GM10248 (cell line): ENCODE measurements at regions not wholly inside any gene's neighbourhood (a gene's known extent, or its start where the extent isn't known, plus 50 kb on each side); places are given as distances from the start of the nearest gene placed in this dataset.

Source experiments
- CTCF ChIA-PET: fragments of 300-600 bp; sonication (Branson Sonifier 250); formaldehyde crosslinking; extraction: SDS; loops from one replicate; lab custom pipeline; 2021; ENCODE audit warnings: antibody characterized with exemption; lab: Yijun Ruan, JAX
- POLR2A ChIA-PET: fragments of 350-650 bp; sonication (Branson Sonifier 250); formaldehyde crosslinking; extraction: SDS; loops from one replicate; lab custom pipeline; 2020; ENCODE audit warnings: antibody characterized with exemption; lab: Yijun Ruan, JAX
- DNase-seq: peaks from one replicate; pipeline ENCODE4 v3.0.0; 2012; ENCODE audit errors: extremely low spot score
- CTCF ChIP-seq: IDR thresholded peaks from 2 replicates; pipeline ENCODE4 v1.5.1; 2012; ENCODE audit warnings: mild to moderate bottlenecking, low read depth; ENCODE audit errors: extremely low read depth, missing control alignments, control extremely low read depth

GRCh38 chr22:48785792-48786678 lies 1041.6 kb downstream of the BRD1 start:
- ChIA-PET CTCF (no interaction called here), POLR2A (no interaction called here)
- DNase-seq, result peak; percentile 13
- TF ChIP-seq CTCF, result no peak

GRCh38 chr22:48784701-48785503 lies 1042.8 kb downstream of the BRD1 start:
- DNase-seq, result no peak
- TF ChIP-seq CTCF, result no peak
- ChIA-PET CTCF (no interaction called here), POLR2A (no interaction called here)

GRCh38 chr22:48783821-48784266 lies 1043.8 kb downstream of the BRD1 start:
- ChIA-PET CTCF (interaction anchor here (1.2 kb wide), 1 partner anchor 50 kb away, joined by 4 read pairs; no protein-coding TSS in a partner anchor), POLR2A (no interaction called here)
- no peak for TF ChIP-seq CTCF
- no peak for DNase-seq

- DNase-seq, result peak; percentile 8
- CTCF ChIA-PET, result interaction anchor here (0.8 to 1.2 kb wide), 2 partner anchors 9 to 49 kb away, joined by 3 to 4 read pairs; no protein-coding TSS in a partner anchor
- POLR2A ChIA-PET, result no interaction called here
- TF ChIP-seq CTCF, result no peak
Observed at GRCh38 chr22:48782811-48783511, 1044.7 kb downstream of the BRD1 start.

- POLR2A ChIA-PET, result no interaction called here
Observed at GRCh38 chr22:48782326-48782725, 1045.3 kb downstream of the BRD1 start.

More at GRCh38 chr22:48782326-48782725, 1045.3 kb downstream of the BRD1 start:
- no peak for DNase-seq
- CTCF ChIA-PET, result no interaction called here
- no peak for TF ChIP-seq CTCF
